ENCODE measurements at regions not wholly inside any gene's neighbourhood (a gene's known extent, or its start where the extent isn't known, plus 50 kb on each side); places are given as distances from the start of the nearest gene placed in this dataset.
"Not testable (repeated sequence)": the region's sequence is repeated elsewhere in the genome, so short reads cannot be mapped to it uniquely, and the experiment has no call there.

GRCh38 chr4:107348188-107349050 is 312.3 kb upstream of the DKK2 start:
- Histone ChIP-seq H3K9ac (ENCODE audit: extremely low read depth, low read length, poor library complexity, severe bottlenecking) (no peak overlapping the region), H3K9me3 (ENCODE audit: control insufficient read depth, low read length) (peaks cover 2% of the 10 kb centered on the region), H3K36me3 (ENCODE audit: control insufficient read depth, insufficient read depth, low read length) (no peaks in the 10 kb centered on the region), H3K27ac (ENCODE audit: low read depth, low read length) (no peak overlapping the region), H3K27me3 (ENCODE audit: control insufficient read depth, insufficient read depth, low read length, poor library complexity, severe bottlenecking) (no peaks in the 10 kb centered on the region), H3K4me3 (ENCODE audit: low read length) (no peak overlapping the region), H3K4me1 (ENCODE audit: control insufficient read depth, insufficient read depth, low read length) (no peaks in the 10 kb centered on the region)
- Mint-ChIP-seq H3K27ac (no peak overlapping the region), H3K27me3 (ENCODE audit: insufficient read depth) (no peaks in the 10 kb centered on the region), H3K4me1 (peaks cover 10% of the 10 kb centered on the region), H3K4me3 (no peak overlapping the region), H3K9me3 (peaks cover 14% of the 10 kb centered on the region), H3K36me3 (ENCODE audit: low read depth) (no peaks in the 10 kb centered on the region)
- DNase-seq, result no peak
- TF ChIP-seq CTCF (conservative IDR thresholded peaks at IDR 0.05), result no peak
- 90 to 97% methylated on average over 4 to 6 of the region's 6 CpGs for WGBS, 2 experiments (ENCODE audit: insufficient coverage in 1 of 2, insufficient read length in 1 of 2)

GRCh38 chr4:107333518-107333917 is 297.4 kb upstream of the DKK2 start:
- Mint-ChIP-seq H3K27ac (no peak overlapping the region), H3K9me3 (peaks cover 33% of the 10 kb centered on the region), H3K27me3 (ENCODE audit: insufficient read depth) (no peaks in the 10 kb centered on the region), H3K4me1 (no peaks in the 10 kb centered on the region), H3K36me3 (ENCODE audit: low read depth) (no peaks in the 10 kb centered on the region), H3K4me3 (no peak overlapping the region)
- no peak overlapping the region for H3K27ac ChIP-seq (ENCODE audit: low read depth, low read length)
- no peak overlapping the region for H3K9ac ChIP-seq (ENCODE audit: extremely low read depth, low read length, poor library complexity, severe bottlenecking)
- TF ChIP-seq CTCF (conservative IDR thresholded peaks at IDR 0.05), result no peak
- no peaks in the 10 kb centered on the region for H3K27me3 ChIP-seq (ENCODE audit: control insufficient read depth, insufficient read depth, low read length, poor library complexity, severe bottlenecking)
- DNase-seq, result no peak
- 94% methylated on average over 1 of the region's 1 CpG; no CpG with 5 or more reads in 1 of the 2 experiments for WGBS, 2 experiments (ENCODE audit: insufficient coverage in 1 of 2, insufficient read length in 1 of 2)
- H3K4me1 ChIP-seq (ENCODE audit: control insufficient read depth, insufficient read depth, low read length), result no peaks in the 10 kb centered on the region
- H3K9me3 ChIP-seq (ENCODE audit: control insufficient read depth, low read length), result peaks cover 23% of the 10 kb centered on the region
- no peak overlapping the region for H3K4me3 ChIP-seq (ENCODE audit: low read length)
- no peaks in the 10 kb centered on the region for H3K36me3 ChIP-seq (ENCODE audit: control insufficient read depth, insufficient read depth, low read length)

- not testable (repeated sequence) for H3K4me1 Mint-ChIP-seq; H3K36me3 Mint-ChIP-seq (ENCODE audit: low read depth); DNase-seq; H3K36me3 ChIP-seq (ENCODE audit: control insufficient read depth, insufficient read depth, low read length); H3K4me3 ChIP-seq (ENCODE audit: low read length); H3K4me3 Mint-ChIP-seq; H3K27me3 Mint-ChIP-seq (ENCODE audit: insufficient read depth); H3K27ac ChIP-seq (ENCODE audit: low read depth, low read length); H3K27me3 ChIP-seq (ENCODE audit: control insufficient read depth, insufficient read depth, low read length, poor library complexity, severe bottlenecking); H3K4me1 ChIP-seq (ENCODE audit: control insufficient read depth, insufficient read depth, low read length); H3K27ac Mint-ChIP-seq; H3K9ac ChIP-seq (ENCODE audit: extremely low read depth, low read length, poor library complexity, severe bottlenecking)
- peaks cover 31% of the 10 kb centered on the region for H3K9me3 ChIP-seq (ENCODE audit: control insufficient read depth, low read length)
- peaks cover 41% of the 10 kb centered on the region for H3K9me3 Mint-ChIP-seq
- WGBS, 2 experiments (ENCODE audit: insufficient coverage in 1 of 2, insufficient read length in 1 of 2), result 100% methylated on average over 1 of the region's 1 CpG
These were observed 296.5 kb upstream of the DKK2 start for GRCh38 chr4:107332656-107333055.

Measured in endodermal cell (in vitro differentiated cells).